ENCODE measurements at regions not wholly inside any gene's neighbourhood (a gene's known extent, or its start where the extent isn't known, plus 50 kb on each side); places are given as distances from the start of the nearest gene placed in this dataset.

DNA sequence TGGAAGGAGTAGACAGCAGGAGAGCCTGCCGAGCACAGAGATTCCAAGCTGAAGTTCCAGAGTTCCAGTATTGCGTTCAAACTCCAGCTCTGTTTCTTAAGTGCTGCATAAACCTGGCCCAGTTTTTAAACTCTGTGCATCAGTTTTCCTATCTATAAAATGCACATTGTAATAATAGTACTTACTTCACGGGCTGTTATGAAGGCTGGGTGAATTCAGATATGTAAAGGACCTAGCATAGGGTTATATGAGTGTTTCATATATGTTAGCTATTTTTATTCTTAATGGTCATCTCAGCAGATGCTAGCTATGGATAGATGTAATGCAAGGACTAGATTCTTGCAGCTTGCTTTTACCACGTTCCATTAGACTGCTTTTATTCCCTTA is 293.1 kb upstream of the SEMA3C start:
- DNase-seq (ENCODE audit: low read depth, low spot score): no peak
- POLR2A ChIA-PET: interaction anchor here (0.7 kb wide), 1 partner anchor 106 kb away, joined by 4 read pairs; no protein-coding TSS in a partner anchor
- no peak overlapping the region for H3K4me3 ChIP-seq (ENCODE audit: low read depth, low read length)
- CTCF ChIA-PET: no interaction called here
- no peak for TF ChIP-seq CTCF (IDR thresholded peaks at IDR 0.05; ENCODE audit: insufficient read depth, low read length, missing control alignments)

- no peak for DNase-seq (ENCODE audit: low read depth, low spot score)
- ChIA-PET POLR2A (interaction anchor here (0.7 kb wide), 1 partner anchor 105 kb away, joined by 4 read pairs; no protein-coding TSS in a partner anchor), CTCF (no interaction called here)
- H3K4me3 ChIP-seq (ENCODE audit: low read depth, low read length): no peak overlapping the region
- no peak for TF ChIP-seq CTCF (IDR thresholded peaks at IDR 0.05; ENCODE audit: insufficient read depth, low read length, missing control alignments)
Observed at GRCh38 chr7:81211204-81211933, 292.5 kb upstream of the SEMA3C start.

DNA sequence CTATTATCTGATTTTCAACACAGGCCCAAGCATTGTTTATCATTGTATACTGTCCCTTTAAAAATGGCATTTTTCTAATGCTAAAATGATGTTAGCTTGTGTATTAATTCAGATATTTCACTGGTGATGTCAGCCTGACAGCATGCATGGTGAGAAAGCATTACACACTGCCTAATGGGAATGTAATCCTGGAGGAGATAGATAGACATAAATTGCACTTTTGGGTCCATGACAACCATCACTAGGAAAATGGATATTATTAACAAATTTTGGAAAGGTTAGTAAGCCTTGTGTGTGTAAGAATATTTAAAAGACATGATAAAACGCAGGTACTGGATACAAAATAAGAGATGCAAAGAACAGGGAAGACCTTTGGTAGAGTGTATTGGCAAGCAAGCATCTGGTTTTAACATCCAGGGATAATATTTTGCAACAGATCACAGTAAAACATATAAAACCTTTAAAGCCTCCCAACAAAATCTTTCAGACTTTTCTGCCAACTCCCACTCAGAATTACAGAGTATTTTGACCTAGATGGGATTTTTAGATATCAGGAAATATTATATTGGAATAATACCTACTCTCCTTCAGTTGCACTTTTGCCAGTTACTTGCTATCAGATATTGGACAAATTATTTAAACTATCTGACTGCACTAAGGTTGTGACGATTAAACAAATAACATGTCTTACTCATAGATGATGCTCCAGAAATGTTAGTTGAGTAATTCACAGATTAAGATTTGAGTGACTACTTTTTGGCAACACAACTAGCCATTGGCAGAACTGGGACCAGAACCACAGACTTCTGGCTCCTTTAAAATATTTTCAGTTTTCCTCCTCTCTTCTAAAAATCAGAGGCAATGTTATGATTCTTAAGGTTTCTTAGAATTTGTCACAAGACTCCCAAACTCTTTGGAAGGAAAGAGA is 291.6 kb upstream of the SEMA3C start:
- no peak for TF ChIP-seq CTCF (IDR thresholded peaks at IDR 0.05; ENCODE audit: insufficient read depth, low read length, missing control alignments)
- ChIA-PET POLR2A (no interaction called here), CTCF (no interaction called here)
- DNase-seq (ENCODE audit: low read depth, low spot score): no peak
- H3K4me3 ChIP-seq (ENCODE audit: low read depth, low read length): no peak overlapping the region

DNA sequence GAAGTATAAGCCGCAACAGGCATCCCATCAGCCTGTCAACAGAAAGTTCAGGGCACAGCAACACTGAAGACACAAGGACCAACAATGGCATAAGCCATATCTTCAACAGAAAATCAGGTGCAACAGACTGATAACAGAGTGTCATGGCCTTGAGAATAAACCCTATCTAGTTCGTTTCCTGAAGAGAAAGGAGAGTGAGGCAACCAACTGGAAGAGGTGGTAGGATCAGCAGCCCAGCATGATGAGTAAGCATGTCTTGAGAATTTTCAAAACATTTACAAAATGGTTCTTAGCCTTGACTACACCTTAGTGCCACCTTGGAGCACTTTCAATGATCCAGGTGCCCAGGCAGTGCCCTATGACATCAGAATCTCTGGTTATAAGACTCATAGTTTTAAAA is 290.2 kb upstream of the SEMA3C start:
- ChIA-PET CTCF (interaction anchor here (1.4 kb wide), 1 partner anchor 22 kb away, joined by 3 read pairs; no protein-coding TSS in a partner anchor), POLR2A (no interaction called here)
- H3K4me3 ChIP-seq (ENCODE audit: low read depth, low read length): no peak overlapping the region
- no peak for DNase-seq (ENCODE audit: low read depth, low spot score)
- TF ChIP-seq CTCF (IDR thresholded peaks at IDR 0.05; ENCODE audit: insufficient read depth, low read length, missing control alignments): no peak

DNA sequence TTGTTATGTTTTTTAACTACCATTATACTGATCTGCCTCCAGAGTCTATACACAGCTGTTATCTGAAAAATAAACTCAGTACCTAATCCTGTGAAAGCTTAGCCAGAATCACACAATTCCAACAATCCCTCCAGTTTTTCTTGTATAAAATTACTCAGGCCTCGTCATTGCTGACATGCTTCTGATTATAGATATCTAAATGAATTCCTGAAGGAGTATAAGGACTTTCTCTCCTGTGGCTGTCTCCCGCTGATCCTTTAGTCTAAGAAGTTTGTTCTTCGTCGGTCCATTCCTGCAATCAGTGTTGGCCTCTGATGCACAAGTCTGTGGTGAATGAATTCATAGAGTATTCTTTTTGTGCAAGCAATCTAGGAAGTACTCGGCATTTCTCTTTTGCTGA is 288.9 kb upstream of the SEMA3C start:
- H3K4me3 ChIP-seq (ENCODE audit: low read depth, low read length): no peak overlapping the region
- ChIA-PET POLR2A (no interaction called here), CTCF (interaction anchor here (0.6 to 1.4 kb wide), 2 partner anchors 21 to 49 kb away, joined by 3 read pairs; no protein-coding TSS in a partner anchor)
- TF ChIP-seq CTCF (IDR thresholded peaks at IDR 0.05; ENCODE audit: insufficient read depth, low read length, missing control alignments): no peak
- DNase-seq (ENCODE audit: low read depth, low spot score): no peak

All from AG04449 (cell line).